ENCODE measurements at regions not wholly inside any gene's neighbourhood (a gene's known extent, or its start where the extent isn't known, plus 50 kb on each side); places are given as distances from the start of the nearest gene placed in this dataset.

GRCh38 chr20:56722042-56722441, 92.9 kb downstream of the TFAP2C start:
- TF ChIP-seq POLR2AphosphoS5 (IDR thresholded peaks at IDR 0.05; ENCODE audit: low read depth, low read length) (no peak), CTCF (IDR thresholded peaks at IDR 0.05) (no peak), TCF7L2 (IDR thresholded peaks at IDR 0.05; ENCODE audit: low read depth, low read length) (no peak)
